Hepatic stellate cell (primary cell): ENCODE measurements at regions not wholly inside any gene's neighbourhood (a gene's known extent, or its start where the extent isn't known, plus 50 kb on each side); places are given as distances from the start of the nearest gene placed in this dataset.

ENCODE experiments used
- DNase-seq: peaks from one replicate; pipeline ENCODE4 v3.0.0; 2011; ENCODE audit warnings: low spot score

GRCh38 chr4:138312536-138312911 is 70.4 kb upstream of the SLC7A11 start:
- DNase-seq: no peak

DNA sequence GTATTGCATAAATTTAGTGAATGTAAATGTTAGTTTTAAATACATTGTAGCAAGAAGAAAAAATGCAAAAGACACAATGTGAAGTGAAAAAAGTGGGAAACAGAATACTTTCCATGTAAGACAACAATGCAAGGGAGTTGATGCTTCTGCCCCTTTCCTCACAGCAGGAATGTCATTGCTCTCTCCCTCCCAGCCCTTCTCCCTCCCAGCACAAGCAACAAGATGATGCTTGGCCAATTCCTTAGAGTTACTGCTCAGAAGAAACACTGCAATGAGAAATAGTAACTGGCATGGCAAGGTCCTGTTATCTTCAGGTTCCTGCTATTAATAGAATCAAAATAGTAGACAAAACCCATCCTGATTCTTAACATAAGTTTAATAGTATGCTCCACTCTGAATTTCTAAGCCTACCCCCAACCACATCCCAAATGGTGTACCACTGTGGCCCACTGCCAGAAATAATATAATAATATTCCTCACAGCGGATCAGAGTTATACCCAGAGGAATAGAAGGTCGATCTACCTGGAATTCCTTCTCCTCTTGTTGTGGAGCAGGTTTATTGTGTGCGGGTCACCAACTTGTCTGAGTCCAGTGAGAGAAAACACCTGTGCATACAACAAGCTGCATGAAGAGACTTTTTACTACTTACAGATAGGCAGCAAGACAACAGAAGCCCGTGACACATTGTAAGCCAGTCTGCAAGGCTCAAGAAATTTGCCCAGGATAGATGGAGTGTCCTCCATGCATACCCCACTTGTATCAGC is 69.8 kb upstream of the SLC7A11 start:
- no peak for DNase-seq

GRCh38 chr4:138310991-138311390 is 68.8 kb upstream of the SLC7A11 start:
- peak; percentile 21 for DNase-seq

GRCh38 chr4:138310498-138310897 is 68.3 kb upstream of the SLC7A11 start:
- no peak for DNase-seq

GRCh38 chr4:138308356-138308755 is 66.2 kb upstream of the SLC7A11 start:
- no peak for DNase-seq

GRCh38 chr4:138307319-138307718 is 65.2 kb upstream of the SLC7A11 start:
- DNase-seq: no peak

DNA sequence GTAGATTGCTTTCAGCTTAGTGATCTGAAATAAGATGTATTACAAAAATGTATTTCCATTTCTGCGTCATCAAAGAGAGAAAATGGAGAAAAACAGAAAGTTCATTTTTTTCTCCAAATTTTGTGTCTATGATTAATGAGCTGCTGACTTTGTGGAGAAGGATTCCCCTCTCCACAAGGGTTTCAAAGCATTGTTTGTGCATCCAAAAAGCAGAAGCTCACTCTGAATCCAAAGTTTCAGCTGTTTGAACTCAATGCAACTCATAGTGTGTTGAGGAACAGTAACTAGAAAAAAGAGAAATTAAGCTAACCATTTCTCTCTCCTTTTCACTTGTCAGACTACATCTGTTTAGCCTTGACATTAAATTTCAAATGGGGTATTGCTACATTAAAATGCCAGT is 62.9 kb upstream of the SLC7A11 start:
- no peak for DNase-seq

GRCh38 chr4:138301536-138301935 is 59.4 kb upstream of the SLC7A11 start:
- no peak for DNase-seq

DNA sequence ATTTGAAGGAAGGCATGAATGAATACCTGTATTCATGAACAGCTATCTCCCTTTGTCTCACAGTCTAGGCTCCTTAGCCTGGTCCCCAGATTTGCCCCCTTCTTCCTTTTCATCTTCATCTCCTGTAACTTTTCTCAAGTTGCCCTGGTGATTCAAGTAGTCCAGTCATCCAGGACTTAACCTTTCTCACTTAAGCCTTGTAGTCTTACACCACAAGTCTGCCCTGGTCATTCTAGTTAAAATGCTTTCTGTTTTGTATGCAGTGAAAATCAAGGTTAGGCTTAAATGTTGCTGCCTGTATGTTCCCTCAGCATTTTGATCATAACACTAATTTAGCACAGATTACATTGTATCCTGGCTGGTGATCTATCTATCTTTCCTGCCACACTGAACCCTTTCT is 58.5 kb upstream of the SLC7A11 start:
- DNase-seq: no peak

DNA sequence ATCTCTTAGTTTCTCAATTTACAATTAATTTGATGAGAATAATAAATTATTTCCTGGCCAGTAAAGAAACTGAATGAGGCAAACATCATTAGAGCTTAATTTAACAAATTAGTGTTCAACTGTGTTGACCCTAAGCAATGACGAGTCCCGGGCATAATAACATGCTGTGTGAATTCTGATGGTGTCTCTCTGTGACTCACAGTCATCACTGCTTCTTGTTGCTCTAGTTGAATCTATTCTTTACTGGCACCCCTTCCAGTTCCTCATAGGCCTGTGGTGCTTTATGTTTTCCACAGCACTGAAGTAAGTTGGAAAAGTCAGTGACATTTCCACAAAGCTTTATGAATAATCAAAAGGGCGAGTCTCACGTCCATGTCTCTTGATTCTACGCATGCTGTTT is 57.7 kb upstream of the SLC7A11 start:
- no peak for DNase-seq

GRCh38 chr4:138298866-138299265 is 56.7 kb upstream of the SLC7A11 start:
- DNase-seq: no peak

GRCh38 chr4:138298431-138298830 is 56.3 kb upstream of the SLC7A11 start:
- DNase-seq: no peak

DNA sequence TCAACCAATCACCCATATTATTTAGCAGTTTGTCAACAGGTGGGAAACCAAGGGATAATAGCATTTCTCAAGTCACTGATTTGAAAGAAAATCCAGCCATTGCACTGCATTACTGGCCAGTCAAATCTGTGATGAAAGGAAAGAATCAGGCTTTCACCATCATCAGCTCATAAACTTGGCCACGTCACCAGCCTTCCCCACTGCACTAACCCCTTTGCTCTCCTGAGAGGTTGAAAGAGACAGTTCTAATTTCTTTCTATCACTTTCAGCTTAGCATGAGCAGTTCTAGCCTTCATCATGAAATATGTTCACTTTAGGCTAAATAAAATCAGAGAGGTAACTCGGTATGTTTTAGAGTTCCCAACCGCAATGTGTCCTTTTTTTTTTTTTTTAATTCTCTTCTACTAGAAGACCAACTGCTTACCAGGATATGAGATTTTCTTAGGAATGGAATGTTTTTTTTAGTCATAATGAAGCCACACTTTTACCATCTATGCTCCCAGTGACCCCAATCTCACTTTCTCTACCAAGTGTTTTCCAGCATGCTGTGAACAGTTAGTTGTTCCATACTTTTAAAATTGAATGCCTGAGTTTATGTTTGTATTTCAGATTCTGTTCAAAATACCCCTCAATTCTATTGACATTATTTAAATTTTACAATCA is 55.7 kb upstream of the SLC7A11 start:
- DNase-seq: no peak

DNA sequence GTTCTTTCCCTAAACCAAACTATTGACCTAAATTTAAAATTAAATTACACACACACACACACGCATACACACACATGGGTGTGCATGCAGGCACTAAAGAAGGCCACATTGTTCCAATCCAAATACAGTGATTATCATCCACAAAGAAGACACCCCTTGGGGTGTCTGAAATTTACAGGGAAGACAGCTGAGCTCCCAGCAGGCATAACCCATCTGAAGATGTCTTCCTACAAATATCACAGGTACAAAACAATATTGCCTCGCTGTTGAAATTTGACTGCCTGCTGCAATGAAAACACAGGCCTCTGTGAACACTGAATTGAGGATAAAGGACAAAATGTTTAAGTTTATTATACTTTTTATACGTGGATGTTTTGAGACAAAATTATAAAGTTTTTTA is 50.2 kb upstream of the SLC7A11 start:
- no peak for DNase-seq
